WTC11 (cell line): ENCODE measurements at regions not wholly inside any gene's neighbourhood (a gene's known extent, or its start where the extent isn't known, plus 50 kb on each side); places are given as distances from the start of the nearest gene placed in this dataset.

ENCODE experiments used
- ATAC-seq: fragments of 200-7000 bp; cut with Tn5 transposase; 2 replicates; pipeline ENCODE4 v1.10.0; 2021; ENCODE audit warnings: mild to moderate bottlenecking, moderate library complexity
- CTCF ChIA-PET: fragments of 300-600 bp; sonication (Branson Sonifier 250); formaldehyde crosslinking; loops from one replicate; lab custom pipeline; 2021; ENCODE audit warnings: antibody characterized with exemption; lab: Charles Lee
- POLR2A ChIA-PET: fragments of 350-600 bp; sonication (Branson Sonifier 250); formaldehyde crosslinking; loops from one replicate; lab custom pipeline; 2021; ENCODE audit warnings: antibody characterized with exemption; lab: Charles Lee
- DNase-seq: peaks from one replicate; pipeline ENCODE4 v3.0.0; 2021; ENCODE audit warnings: low spot score
- H3K27ac Mint-ChIP-seq: 2 replicates; pipeline ENCODE4 v1.8.0; 2021; ENCODE audit warnings: mixed read lengths
- H3K27me3 Mint-ChIP-seq: 2 replicates; pipeline ENCODE4 v1.8.0; 2021; ENCODE audit warnings: low read depth, mild to moderate bottlenecking, moderate library complexity, mixed read lengths
- H3K36me3 Mint-ChIP-seq: 2 replicates; pipeline ENCODE4 v1.8.0; 2021; ENCODE audit warnings: mixed read lengths
- H3K4me1 Mint-ChIP-seq: 2 replicates; pipeline ENCODE4 v1.8.0; 2022; ENCODE audit warnings: mixed read lengths
- H3K4me3 Mint-ChIP-seq: 2 replicates; pipeline ENCODE4 v1.8.0; 2021; ENCODE audit warnings: mild to moderate bottlenecking, moderate library complexity, mixed read lengths
- H3K9me3 Mint-ChIP-seq: 2 replicates; pipeline ENCODE4 v1.8.0; 2021; ENCODE audit warnings: mixed read lengths
- CREB1 ChIP-seq: sonication (generic); formaldehyde crosslinking; IDR thresholded peaks from 2 replicates; pipeline ENCODE4 v1.8.0; 2023; ENCODE audit warnings: mild to moderate bottlenecking, missing genetic modification reagents
- CREM ChIP-seq: sonication (generic); formaldehyde crosslinking; IDR thresholded peaks from 2 replicates; pipeline ENCODE4 v1.8.1; 2022; ENCODE audit warnings: mild to moderate bottlenecking, missing genetic modification reagents, moderate library complexity
- JAZF1 ChIP-seq: fragments of 250-450 bp; sonication (Bioruptor Pico); IDR thresholded peaks from 2 replicates; pipeline ENCODE4 v1.9.0; 2021; ENCODE audit warnings: moderate library complexity, mild to moderate bottlenecking, inconsistent platforms
- KAT7 ChIP-seq: sonication (generic); formaldehyde crosslinking; IDR thresholded peaks from 2 replicates; pipeline ENCODE4 v1.8.1; 2023; ENCODE audit warnings: missing genetic modification reagents, mild to moderate bottlenecking, borderline replicate concordance
- NR1H2 ChIP-seq: sonication (generic); formaldehyde crosslinking; IDR thresholded peaks from 2 replicates; pipeline ENCODE4 v1.9.0; 2021; ENCODE audit warnings: mild to moderate bottlenecking, moderate library complexity, missing genetic modification reagents
- RELA ChIP-seq: sonication (generic); formaldehyde crosslinking; IDR thresholded peaks from 2 replicates; pipeline ENCODE4 v1.8.1; 2022; ENCODE audit warnings: missing genetic modification reagents, mild to moderate bottlenecking, borderline replicate concordance
- SMAD3 ChIP-seq: sonication (generic); formaldehyde crosslinking; IDR thresholded peaks from 2 replicates; pipeline ENCODE4 v1.8.0; 2022; ENCODE audit warnings: missing genetic modification reagents, mild to moderate bottlenecking, borderline replicate concordance
- TP53 ChIP-seq: sonication (generic); formaldehyde crosslinking; IDR thresholded peaks from 2 replicates; pipeline ENCODE4 v1.8.1; 2023; ENCODE audit warnings: mild to moderate bottlenecking, missing genetic modification reagents
- ZNF219 ChIP-seq: sonication (generic); formaldehyde crosslinking; IDR thresholded peaks from 2 replicates; pipeline ENCODE4 v1.8.0; 2023; ENCODE audit warnings: missing genetic modification reagents, mild to moderate bottlenecking, borderline replicate concordance
- ZNF232 ChIP-seq: sonication (generic); formaldehyde crosslinking; IDR thresholded peaks from 2 replicates; pipeline ENCODE4 v1.8.0; 2022; ENCODE audit warnings: mild to moderate bottlenecking, missing genetic modification reagents
- ZNF671 ChIP-seq: fragments of 250-450 bp; sonication (Bioruptor Pico); IDR thresholded peaks from 2 replicates; pipeline ENCODE4 v1.8.0; 2021; ENCODE audit warnings: mild to moderate bottlenecking
- TF ChIP-seq, protein P1 (sequence below): sonication (generic); formaldehyde crosslinking; conservative IDR thresholded peaks from 2 replicates; pipeline ENCODE4 v1.8.1; 2023; ENCODE audit warnings: mild to moderate bottlenecking, low read depth, missing genetic modification reagents, moderate library complexity
- TF ChIP-seq, protein P2 (sequence below): sonication (generic); formaldehyde crosslinking; IDR thresholded peaks from 2 replicates; pipeline ENCODE4 v1.8.1; 2022; ENCODE audit warnings: mild to moderate bottlenecking, missing genetic modification reagents, moderate library complexity, borderline replicate concordance
- TF ChIP-seq, protein P3 (sequence below): fragments of 250-450 bp; sonication (Bioruptor Pico); conservative IDR thresholded peaks from 2 replicates; pipeline ENCODE4 v1.9.0; 2021; ENCODE audit warnings: mild to moderate bottlenecking
- TF ChIP-seq, protein P4 (sequence below): sonication (generic); formaldehyde crosslinking; IDR thresholded peaks from 2 replicates; pipeline ENCODE4 v1.8.0; 2023; ENCODE audit warnings: missing genetic modification reagents
- TF ChIP-seq, protein P5 (sequence below): sonication (generic); formaldehyde crosslinking; IDR thresholded peaks from 2 replicates; pipeline ENCODE4 v1.8.1; 2022; ENCODE audit warnings: missing genetic modification reagents, borderline replicate concordance

DNA sequence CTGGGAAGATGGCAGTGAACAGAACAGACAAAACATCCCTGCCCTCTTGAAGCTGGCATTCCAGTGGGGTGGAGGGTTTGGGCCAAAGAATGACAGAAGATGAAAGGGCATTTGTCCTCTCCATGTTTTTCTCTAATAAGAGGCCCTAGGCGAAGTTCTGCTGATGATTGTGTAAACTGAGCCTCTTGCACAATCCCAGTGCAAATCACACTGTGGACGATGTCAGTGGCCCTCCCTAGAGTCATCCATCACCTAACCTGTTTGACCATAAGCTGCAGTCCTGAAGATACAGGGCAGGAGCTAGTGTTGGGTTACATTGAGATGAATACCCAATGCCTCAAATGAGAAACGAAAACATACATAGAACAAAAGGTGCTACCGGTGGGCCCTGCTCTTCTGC, 622.4 kb upstream of the TBX3 start (continued):
- TF ChIP-seq, protein P1, sequence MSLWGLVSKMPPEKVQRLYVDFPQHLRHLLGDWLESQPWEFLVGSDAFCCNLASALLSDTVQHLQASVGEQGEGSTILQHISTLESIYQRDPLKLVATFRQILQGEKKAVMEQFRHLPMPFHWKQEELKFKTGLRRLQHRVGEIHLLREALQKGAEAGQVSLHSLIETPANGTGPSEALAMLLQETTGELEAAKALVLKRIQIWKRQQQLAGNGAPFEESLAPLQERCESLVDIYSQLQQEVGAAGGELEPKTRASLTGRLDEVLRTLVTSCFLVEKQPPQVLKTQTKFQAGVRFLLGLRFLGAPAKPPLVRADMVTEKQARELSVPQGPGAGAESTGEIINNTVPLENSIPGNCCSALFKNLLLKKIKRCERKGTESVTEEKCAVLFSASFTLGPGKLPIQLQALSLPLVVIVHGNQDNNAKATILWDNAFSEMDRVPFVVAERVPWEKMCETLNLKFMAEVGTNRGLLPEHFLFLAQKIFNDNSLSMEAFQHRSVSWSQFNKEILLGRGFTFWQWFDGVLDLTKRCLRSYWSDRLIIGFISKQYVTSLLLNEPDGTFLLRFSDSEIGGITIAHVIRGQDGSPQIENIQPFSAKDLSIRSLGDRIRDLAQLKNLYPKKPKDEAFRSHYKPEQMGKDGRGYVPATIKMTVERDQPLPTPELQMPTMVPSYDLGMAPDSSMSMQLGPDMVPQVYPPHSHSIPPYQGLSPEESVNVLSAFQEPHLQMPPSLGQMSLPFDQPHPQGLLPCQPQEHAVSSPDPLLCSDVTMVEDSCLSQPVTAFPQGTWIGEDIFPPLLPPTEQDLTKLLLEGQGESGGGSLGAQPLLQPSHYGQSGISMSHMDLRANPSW: no peak
- TF ChIP-seq ZNF219 (CRISPR knock-in tag) (no peak), KAT7 (no peak), CREM (CRISPR knock-in tag) (no peak), SMAD3 (CRISPR knock-in tag) (no peak), ZNF232 (no peak)
- TF ChIP-seq, all 79 proteins: peak for 0

DNA sequence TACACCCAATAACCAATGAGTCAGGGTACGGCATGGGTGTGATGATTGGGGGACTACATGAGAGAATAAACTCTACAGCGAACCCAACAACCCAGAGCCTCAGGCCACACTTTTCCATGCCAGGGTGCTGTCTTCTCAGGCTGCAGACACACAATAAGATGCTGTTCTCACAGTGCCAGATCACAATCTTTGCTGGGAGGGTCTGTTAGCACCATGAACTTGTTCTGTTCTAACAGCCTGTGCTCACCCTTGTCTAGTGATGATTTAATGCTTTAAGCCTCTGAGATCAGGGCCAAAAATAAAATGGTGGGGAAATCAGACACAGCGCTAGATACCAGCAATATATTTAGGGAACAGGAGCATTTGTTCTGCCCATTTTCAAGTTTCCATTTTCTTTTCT, 621.9 kb upstream of the TBX3 start:
- Mint-ChIP-seq H3K27me3 (no peaks in the 10 kb centered on the region), H3K27ac (no peak overlapping the region), H3K4me1 (peaks cover 5% of the 10 kb centered on the region; the same call in 1 of the 2 replicates), H3K9me3 (peaks cover 10% of the 10 kb centered on the region), H3K4me3 (no peak overlapping the region), H3K36me3 (no peaks in the 10 kb centered on the region)
- DNase-seq (no peak), ATAC-seq (no peak)
- no peak for TF ChIP-seq CREB1 (CRISPR knock-in tag)
- TF ChIP-seq JAZF1 (CRISPR knock-in tag): no peak
- CTCF ChIA-PET: interaction anchor here (0.9 kb wide), 1 partner anchor 152 kb away, joined by 3 read pairs; no protein-coding TSS in a partner anchor
- POLR2A ChIA-PET: no interaction called here

DNA sequence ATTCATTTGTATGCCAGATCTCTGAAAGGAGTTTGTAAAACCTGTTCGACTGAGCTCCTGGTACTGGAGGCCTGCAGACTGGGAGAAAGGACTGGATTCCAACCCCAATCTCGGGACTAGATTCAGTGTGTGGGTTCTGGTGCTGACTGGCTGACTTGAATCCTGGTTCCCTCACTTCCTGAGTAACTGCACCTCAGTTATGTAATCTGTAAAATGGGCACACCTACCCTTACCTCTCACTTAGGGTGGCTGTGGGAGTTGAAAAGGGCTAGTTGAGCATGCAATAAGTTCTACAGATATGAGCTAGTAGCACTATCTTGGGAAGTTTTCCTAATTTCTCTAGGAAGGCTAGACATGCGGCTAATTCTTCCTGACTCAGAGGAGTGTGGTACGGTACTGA, 621.3 kb upstream of the TBX3 start:
- ChIA-PET CTCF (interaction anchor here (0.9 kb wide), 1 partner anchor 152 kb away, joined by 3 read pairs; no protein-coding TSS in a partner anchor), POLR2A (interaction anchor here (0.7 kb wide), 1 partner anchor 854 kb away, joined by 4 read pairs; no protein-coding TSS in a partner anchor)
- H3K4me1 Mint-ChIP-seq: peaks cover 5% of the 10 kb centered on the region; the same call in 1 of the 2 replicates
- TF ChIP-seq, protein P2, sequence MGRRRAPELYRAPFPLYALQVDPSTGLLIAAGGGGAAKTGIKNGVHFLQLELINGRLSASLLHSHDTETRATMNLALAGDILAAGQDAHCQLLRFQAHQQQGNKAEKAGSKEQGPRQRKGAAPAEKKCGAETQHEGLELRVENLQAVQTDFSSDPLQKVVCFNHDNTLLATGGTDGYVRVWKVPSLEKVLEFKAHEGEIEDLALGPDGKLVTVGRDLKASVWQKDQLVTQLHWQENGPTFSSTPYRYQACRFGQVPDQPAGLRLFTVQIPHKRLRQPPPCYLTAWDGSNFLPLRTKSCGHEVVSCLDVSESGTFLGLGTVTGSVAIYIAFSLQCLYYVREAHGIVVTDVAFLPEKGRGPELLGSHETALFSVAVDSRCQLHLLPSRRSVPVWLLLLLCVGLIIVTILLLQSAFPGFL (CRISPR knock-in tag): no peak
- TF ChIP-seq NR1H2 (CRISPR knock-in tag) (no peak), RELA (CRISPR knock-in tag) (no peak), TP53 (no peak), ZNF671 (no peak)
- TF ChIP-seq, protein P3, sequence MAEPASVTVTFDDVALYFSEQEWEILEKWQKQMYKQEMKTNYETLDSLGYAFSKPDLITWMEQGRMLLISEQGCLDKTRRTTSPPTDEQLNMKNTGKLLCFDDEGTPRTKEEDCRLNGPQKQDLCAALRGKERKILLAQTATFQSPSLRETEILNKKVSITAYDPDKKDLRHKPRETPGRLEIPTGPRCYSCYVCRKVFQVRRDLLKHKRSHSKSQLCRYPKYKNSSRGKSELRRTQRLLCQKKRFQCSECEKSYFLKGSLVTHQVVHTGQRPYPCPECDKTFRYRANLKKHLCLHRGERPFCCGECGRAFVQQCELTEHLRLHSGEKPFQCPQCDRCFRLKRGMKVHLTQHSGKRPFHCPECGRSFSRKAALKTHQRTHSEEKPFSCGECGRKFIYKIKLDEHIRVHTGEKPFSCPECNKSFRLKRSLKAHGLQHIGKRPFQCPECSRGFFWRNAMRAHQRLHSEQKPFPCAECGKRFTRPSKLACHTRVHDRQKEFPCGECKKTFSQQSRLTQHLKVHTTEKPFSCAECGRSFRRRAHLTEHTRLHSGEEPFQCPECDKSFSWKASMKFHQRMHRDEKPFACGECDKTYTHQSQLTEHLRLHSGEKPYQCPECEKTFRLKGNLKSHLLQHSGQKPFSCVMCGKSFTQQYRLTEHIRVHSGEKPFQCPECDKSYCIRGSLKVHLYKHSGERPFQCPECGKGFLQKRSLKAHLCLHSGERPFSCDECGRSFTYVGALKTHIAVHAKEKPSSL (CRISPR knock-in tag): no peak
- TF ChIP-seq, protein P4, sequence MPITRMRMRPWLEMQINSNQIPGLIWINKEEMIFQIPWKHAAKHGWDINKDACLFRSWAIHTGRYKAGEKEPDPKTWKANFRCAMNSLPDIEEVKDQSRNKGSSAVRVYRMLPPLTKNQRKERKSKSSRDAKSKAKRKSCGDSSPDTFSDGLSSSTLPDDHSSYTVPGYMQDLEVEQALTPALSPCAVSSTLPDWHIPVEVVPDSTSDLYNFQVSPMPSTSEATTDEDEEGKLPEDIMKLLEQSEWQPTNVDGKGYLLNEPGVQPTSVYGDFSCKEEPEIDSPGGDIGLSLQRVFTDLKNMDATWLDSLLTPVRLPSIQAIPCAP (CRISPR knock-in tag): no peak
- TF ChIP-seq, protein P5, sequence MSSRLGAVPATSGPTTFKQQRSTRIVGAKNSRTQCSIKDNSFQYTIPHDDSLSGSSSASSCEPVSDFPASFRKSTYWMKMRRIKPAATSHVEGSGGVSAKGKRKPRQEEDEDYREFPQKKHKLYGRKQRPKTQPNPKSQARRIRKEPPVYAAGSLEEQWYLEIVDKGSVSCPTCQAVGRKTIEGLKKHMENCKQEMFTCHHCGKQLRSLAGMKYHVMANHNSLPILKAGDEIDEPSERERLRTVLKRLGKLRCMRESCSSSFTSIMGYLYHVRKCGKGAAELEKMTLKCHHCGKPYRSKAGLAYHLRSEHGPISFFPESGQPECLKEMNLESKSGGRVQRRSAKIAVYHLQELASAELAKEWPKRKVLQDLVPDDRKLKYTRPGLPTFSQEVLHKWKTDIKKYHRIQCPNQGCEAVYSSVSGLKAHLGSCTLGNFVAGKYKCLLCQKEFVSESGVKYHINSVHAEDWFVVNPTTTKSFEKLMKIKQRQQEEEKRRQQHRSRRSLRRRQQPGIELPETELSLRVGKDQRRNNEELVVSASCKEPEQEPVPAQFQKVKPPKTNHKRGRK (CRISPR knock-in tag): no peak
- no peak for DNase-seq
- ATAC-seq: no peak
- no peaks in the 10 kb centered on the region for H3K27me3 Mint-ChIP-seq
- H3K27ac Mint-ChIP-seq: no peak overlapping the region
- H3K36me3 Mint-ChIP-seq: no peaks in the 10 kb centered on the region
- H3K4me3 Mint-ChIP-seq: no peak overlapping the region
- peaks cover 10% of the 10 kb centered on the region for H3K9me3 Mint-ChIP-seq
